H1 (cell line): ENCODE measurements at regions not wholly inside any gene's neighbourhood (a gene's known extent, or its start where the extent isn't known, plus 50 kb on each side); places are given as distances from the start of the nearest gene placed in this dataset.

ENCODE experiments used
- TF ChIP-seq, protein P1 (sequence below): IDR thresholded peaks from 2 replicates; pipeline ENCODE4 v1.6.1; 2012; ENCODE audit warnings: low read length, inconsistent platforms

DNA sequence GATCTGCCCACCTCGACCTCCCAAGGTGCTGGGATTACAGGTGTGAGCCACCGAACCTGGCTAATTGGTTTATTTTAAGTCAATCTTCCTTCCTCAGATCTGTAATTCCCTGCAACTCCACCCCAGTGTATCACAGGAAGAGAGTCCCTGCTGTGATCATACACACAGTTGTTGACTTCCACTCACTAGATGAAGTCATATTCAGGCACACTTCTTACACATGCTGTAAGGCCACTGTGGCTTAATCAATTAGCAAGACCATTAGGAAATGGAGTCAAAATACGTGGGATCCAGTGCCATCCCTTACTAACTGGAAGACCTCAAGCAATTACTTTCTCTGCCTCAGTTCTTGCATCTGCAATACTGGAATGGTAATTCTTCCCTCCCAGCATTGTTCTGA lies 66.1 kb upstream of the PAX2 start (continued):
- TF ChIP-seq, protein P1, sequence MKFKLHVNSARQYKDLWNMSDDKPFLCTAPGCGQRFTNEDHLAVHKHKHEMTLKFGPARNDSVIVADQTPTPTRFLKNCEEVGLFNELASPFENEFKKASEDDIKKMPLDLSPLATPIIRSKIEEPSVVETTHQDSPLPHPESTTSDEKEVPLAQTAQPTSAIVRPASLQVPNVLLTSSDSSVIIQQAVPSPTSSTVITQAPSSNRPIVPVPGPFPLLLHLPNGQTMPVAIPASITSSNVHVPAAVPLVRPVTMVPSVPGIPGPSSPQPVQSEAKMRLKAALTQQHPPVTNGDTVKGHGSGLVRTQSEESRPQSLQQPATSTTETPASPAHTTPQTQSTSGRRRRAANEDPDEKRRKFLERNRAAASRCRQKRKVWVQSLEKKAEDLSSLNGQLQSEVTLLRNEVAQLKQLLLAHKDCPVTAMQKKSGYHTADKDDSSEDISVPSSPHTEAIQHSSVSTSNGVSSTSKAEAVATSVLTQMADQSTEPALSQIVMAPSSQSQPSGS, result no peak
